M059J (cell line): ENCODE measurements at regions not wholly inside any gene's neighbourhood (a gene's known extent, or its start where the extent isn't known, plus 50 kb on each side); places are given as distances from the start of the nearest gene placed in this dataset.
A peak's percentile ranks its signal among the peaks of the same experiment; 100 is the strongest.
"Not testable (repeated sequence)": the region's sequence is repeated elsewhere in the genome, so short reads cannot be mapped to it uniquely, and the experiment has no call there.

Source experiments
- DNase-seq: peaks from one replicate; pipeline ENCODE4 v3.0.0-alpha.2; 2012; ENCODE audit warnings: low read depth

GRCh38 chrX:26873736-26874135, 589.4 kb downstream of the PPP4R3C start:
- DNase-seq: no peak

GRCh38 chrX:26871967-26872366, 591.2 kb downstream of the PPP4R3C start:
- no peak for DNase-seq

GRCh38 chrX:26851981-26852380, 611.2 kb downstream of the PPP4R3C start:
- peak; percentile 1 for DNase-seq

GRCh38 chrX:26848511-26848910, 614.6 kb downstream of the PPP4R3C start:
- no peak for DNase-seq

- peak; percentile 1 for DNase-seq
These were observed 618.1 kb downstream of the PPP4R3C start for GRCh38 chrX:26845056-26845455.

- DNase-seq: no peak
These were observed 606.5 kb downstream of the MAGEB5 start for GRCh38 chrX:26822448-26822847.

- DNase-seq: no peak
These were observed 573.8 kb downstream of the MAGEB5 start for GRCh38 chrX:26789751-26790150.

- no peak for DNase-seq
These were observed 572.5 kb downstream of the MAGEB5 start for GRCh38 chrX:26788402-26788998.

GRCh38 chrX:26783512-26784225, 567.7 kb downstream of the MAGEB5 start:
- DNase-seq: peak; percentile 17

GRCh38 chrX:26778320-26778888, 562.4 kb downstream of the MAGEB5 start:
- DNase-seq: no peak

- DNase-seq: no peak
These were observed 546.3 kb downstream of the MAGEB5 start for GRCh38 chrX:26762253-26762652.

- not testable (repeated sequence) for DNase-seq
These were observed 539.8 kb downstream of the MAGEB5 start for GRCh38 chrX:26755760-26756159.

- DNase-seq: no peak
These were observed 531.9 kb downstream of the MAGEB5 start for GRCh38 chrX:26747877-26748276.

GRCh38 chrX:26722666-26723428, 506.9 kb downstream of the MAGEB5 start:
- DNase-seq: no peak

GRCh38 chrX:26672571-26672970, 456.6 kb downstream of the MAGEB5 start:
- DNase-seq: no peak

GRCh38 chrX:26670521-26670920, 454.6 kb downstream of the MAGEB5 start:
- no peak for DNase-seq

- no peak for DNase-seq
These were observed 448.9 kb downstream of the MAGEB5 start for GRCh38 chrX:26664919-26665318.

GRCh38 chrX:26653050-26653449, 437.1 kb downstream of the MAGEB5 start:
- DNase-seq: no peak

GRCh38 chrX:26651755-26652154, 435.8 kb downstream of the MAGEB5 start:
- DNase-seq: no peak

GRCh38 chrX:26649534-26649933, 433.6 kb downstream of the MAGEB5 start:
- DNase-seq: peak; percentile 2

- no peak for DNase-seq
These were observed 415.4 kb downstream of the MAGEB5 start for GRCh38 chrX:26631385-26631784.

GRCh38 chrX:26613956-26614355, 398.0 kb downstream of the MAGEB5 start:
- DNase-seq: no peak

- no peak for DNase-seq
These were observed 391.0 kb downstream of the MAGEB5 start for GRCh38 chrX:26606971-26607370.
